Right lobe of liver (tissue), 4 donors: ENCODE measurements at regions not wholly inside any gene's neighbourhood (a gene's known extent, or its start where the extent isn't known, plus 50 kb on each side); places are given as distances from the start of the nearest gene placed in this dataset.

Source experiments
- CTCF ChIP-seq, 4 donors: fragments of 200-600 bp in 3 of 4; fragments of 450-650 bp in 1 of 4; IDR thresholded peaks; one replicate each; pipeline versions ENCODE4 v1.5.1 to v1.8.0; 2016 to 2022; ENCODE audit warnings: antibody characterized with exemption in 4 of 4, mild to moderate bottlenecking in 2 of 4
- POLR2A ChIP-seq: fragments of 450-650 bp; IDR thresholded peaks from one replicate; pipeline ENCODE4 v1.6.1; 2017; ENCODE audit warnings: antibody characterized with exemption, mild to moderate bottlenecking
- donor health status: DM: no; HTN: no; CAD: no.
- donor health status: DM: no; HTN: no; CAD: no.
- donor health status: DM: no; HTN: yes; CAD: no.

- TF ChIP-seq CTCF (IDR thresholded peaks at IDR 0.05) (no peak), POLR2A (no peak)
These were observed 252.9 kb upstream of the XYLT1 start for GRCh38 chr16:17723531-17724134.
